NB4 (cell line): ENCODE measurements at regions not wholly inside any gene's neighbourhood (a gene's known extent, or its start where the extent isn't known, plus 50 kb on each side); places are given as distances from the start of the nearest gene placed in this dataset.

Experiments used
- DNase-seq: peaks from one replicate; pipeline ENCODE4 v3.0.0; 2010; ENCODE audit warnings: low read depth
- H3K4me3 ChIP-seq: one replicate; pipeline ENCODE4 v1.5.1; 2011; ENCODE audit warnings: mild to moderate bottlenecking, low read depth, low read length, moderate library complexity
- CTCF ChIP-seq: IDR thresholded peaks from one replicate; pipeline ENCODE4 v1.5.1; 2012; ENCODE audit warnings: low read depth, low read length
- MAX ChIP-seq: IDR thresholded peaks from 2 replicates; pipeline ENCODE4 v1.6.1; 2011; ENCODE audit warnings: low read depth, low read length
- MYC ChIP-seq: IDR thresholded peaks from 2 replicates; pipeline ENCODE4 v1.6.1; 2011; ENCODE audit warnings: low read depth, low read length
- POLR2A ChIP-seq: IDR thresholded peaks from 2 replicates; pipeline ENCODE4 v1.6.1; 2011; ENCODE audit warnings: mild to moderate bottlenecking; ENCODE audit not compliant: insufficient read length; ENCODE audit errors: extremely low read depth

- TF ChIP-seq MYC (no peak), CTCF (no peak), MAX (no peak), POLR2A (no peak)
- no peak for DNase-seq
- no peak overlapping the region for H3K4me3 ChIP-seq
These were observed 932.3 kb upstream of the ACVR2A start for GRCh38 chr2:146912536-146912935.

DNA sequence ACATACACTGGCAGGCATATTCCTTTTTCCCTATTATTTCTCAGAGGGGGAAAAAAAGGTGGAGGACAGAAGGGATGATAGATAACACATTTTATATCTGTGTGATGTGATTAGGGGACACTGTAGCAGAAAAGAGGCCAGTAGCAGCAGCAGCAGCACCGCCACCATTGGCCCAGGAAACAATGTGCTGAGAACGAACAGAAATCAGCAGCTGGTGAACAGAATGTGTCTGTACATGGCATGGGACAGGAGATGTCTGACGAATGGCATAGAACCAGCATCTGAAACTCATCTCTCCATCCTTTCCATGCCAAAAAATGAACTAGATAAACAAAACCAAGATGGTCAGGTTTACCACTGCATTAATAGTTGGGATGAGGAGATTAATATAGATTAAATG, 936.1 kb upstream of the ACVR2A start:
- TF ChIP-seq CTCF, result no peak
- TF ChIP-seq POLR2A, result no peak
- no peak for TF ChIP-seq MAX
- TF ChIP-seq MYC, result no peak
- no peak overlapping the region for H3K4me3 ChIP-seq
- no peak for DNase-seq

- no peak for DNase-seq
- TF ChIP-seq MYC (no peak), POLR2A (no peak), CTCF (no peak), MAX (no peak)
- H3K4me3 ChIP-seq, result no peak overlapping the region
These were observed 946.7 kb upstream of the ACVR2A start for GRCh38 chr2:146898083-146898482.

- H3K4me3 ChIP-seq, result no peak overlapping the region
- DNase-seq, result no peak
- TF ChIP-seq POLR2A, result no peak
- no peak for TF ChIP-seq MAX
- no peak for TF ChIP-seq CTCF
- no peak for TF ChIP-seq MYC
These were observed 950.3 kb upstream of the ACVR2A start for GRCh38 chr2:146894514-146894913.

GRCh38 chr2:146893500-146894041, 951.3 kb upstream of the ACVR2A start:
- no peak for TF ChIP-seq MAX
- no peak for TF ChIP-seq MYC
- TF ChIP-seq CTCF, result no peak
- TF ChIP-seq POLR2A, result no peak
- no peak for DNase-seq
- H3K4me3 ChIP-seq, result no peak overlapping the region

GRCh38 chr2:146890491-146890890, 954.3 kb upstream of the ACVR2A start:
- DNase-seq, result no peak
- TF ChIP-seq POLR2A, result no peak
- no peak for TF ChIP-seq CTCF
- no peak for TF ChIP-seq MAX
- TF ChIP-seq MYC, result no peak
- H3K4me3 ChIP-seq, result no peak overlapping the region
